GM12874 (cell line): ENCODE measurements at regions not wholly inside any gene's neighbourhood (a gene's known extent, or its start where the extent isn't known, plus 50 kb on each side); places are given as distances from the start of the nearest gene placed in this dataset.

Experiments used
- CTCF ChIP-seq: IDR thresholded peaks from 2 replicates; pipeline ENCODE4 v1.5.1; 2011; ENCODE audit warnings: low read depth, mild to moderate bottlenecking, control low read depth, low read length, moderate library complexity; ENCODE audit not compliant: insufficient read depth

- no peak for TF ChIP-seq CTCF
These were observed 384.7 kb upstream of the KCND2 start for GRCh38 chr7:119888251-119888650.

DNA sequence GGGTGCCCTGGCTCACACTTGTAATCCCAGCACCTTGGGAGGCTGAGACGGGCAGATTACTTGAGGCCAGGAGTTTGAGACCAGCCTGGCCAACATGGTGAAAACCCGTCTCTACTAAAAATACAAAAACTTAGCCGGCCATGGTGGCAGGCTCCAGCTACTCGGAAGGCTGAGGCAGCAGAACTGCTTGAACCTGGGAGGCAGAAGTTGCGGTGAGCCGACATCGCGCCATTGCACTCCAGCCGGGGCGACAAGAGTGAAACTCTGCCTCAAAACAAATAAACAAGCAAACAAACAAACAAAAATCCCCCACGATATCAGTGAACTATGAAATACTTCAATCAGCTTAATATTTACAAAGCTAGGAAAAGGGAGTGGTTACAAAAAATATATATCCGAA is 382.3 kb upstream of the KCND2 start:
- TF ChIP-seq CTCF, result no peak

GRCh38 chr7:119895320-119895719 is 377.7 kb upstream of the KCND2 start:
- no peak for TF ChIP-seq CTCF

- TF ChIP-seq CTCF, result no peak
These were observed 376.6 kb upstream of the KCND2 start for GRCh38 chr7:119896386-119896785.

- TF ChIP-seq CTCF, result no peak
These were observed 371.8 kb upstream of the KCND2 start for GRCh38 chr7:119900996-119901672.

DNA sequence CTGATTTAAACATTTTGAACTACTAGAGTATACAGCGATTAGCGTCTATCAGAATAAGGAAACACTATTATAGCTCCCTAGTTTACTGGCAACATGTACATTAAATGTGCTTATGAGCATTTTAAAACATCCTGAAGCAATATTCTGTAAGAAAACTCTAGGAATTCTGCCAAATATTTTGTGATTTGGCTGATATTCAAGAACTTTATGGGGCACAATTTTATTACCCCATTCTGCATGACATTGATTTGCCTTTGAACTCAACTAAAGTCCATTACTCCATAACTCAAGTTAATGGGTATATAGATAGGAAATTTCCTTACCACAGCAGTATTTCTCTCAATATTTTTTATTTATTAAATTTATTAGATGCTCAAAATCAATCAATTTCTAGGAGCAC is 369.9 kb upstream of the KCND2 start:
- no peak for TF ChIP-seq CTCF

DNA sequence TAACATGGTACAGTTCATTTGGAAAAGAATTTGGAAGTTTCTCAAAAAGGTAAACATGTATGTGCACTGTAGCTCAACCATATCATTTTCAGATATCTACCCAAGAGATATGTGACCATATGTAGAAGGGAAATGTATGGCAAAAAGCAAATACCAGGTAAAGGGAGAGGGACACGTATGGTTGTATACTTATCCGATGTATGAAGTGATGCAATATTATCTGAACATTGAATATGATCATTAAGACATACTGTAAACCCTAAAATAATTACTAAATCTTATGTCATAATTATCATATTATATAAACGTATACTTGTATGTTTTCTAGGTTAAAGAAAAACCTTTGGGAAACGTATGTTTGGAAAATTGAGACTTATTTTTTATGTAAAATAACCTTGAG is 367.5 kb upstream of the KCND2 start:
- TF ChIP-seq CTCF, result no peak
